IPS-NIHi7 (cell line): ENCODE measurements at regions not wholly inside any gene's neighbourhood (a gene's known extent, or its start where the extent isn't known, plus 50 kb on each side); places are given as distances from the start of the nearest gene placed in this dataset.
A peak's percentile ranks its signal among the peaks of the same experiment; 100 is the strongest.

ENCODE experiments used
- DNase-seq: peaks from one replicate; pipeline ENCODE4 v3.0.0; 2012; ENCODE audit warnings: mixed read lengths; ENCODE audit errors: extremely low spot score

- no peak for DNase-seq
These were observed 61.0 kb downstream of the MRGPRX1 start for GRCh38 chr11:18878211-18878610.

DNA sequence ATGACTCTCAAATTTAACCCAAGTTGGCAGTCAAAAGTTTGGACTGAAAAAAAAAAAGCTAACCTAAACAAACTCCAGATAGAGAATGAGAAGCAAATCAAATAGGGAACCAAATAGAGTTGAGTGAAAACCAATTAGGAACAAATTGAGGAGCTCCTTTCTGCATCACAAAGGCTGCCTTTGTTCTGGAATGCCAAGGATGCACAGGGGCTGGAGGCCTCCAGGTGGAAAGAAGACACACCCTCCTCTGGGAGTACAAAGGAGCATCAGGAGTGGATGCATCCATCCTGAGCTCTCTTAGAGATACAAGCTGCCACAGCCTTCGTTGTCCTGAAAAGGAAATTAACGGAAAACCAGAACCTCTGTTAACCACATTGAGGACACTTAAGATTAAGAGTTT lies 73.3 kb downstream of the MRGPRX1 start:
- DNase-seq, result peak; percentile 76

DNA sequence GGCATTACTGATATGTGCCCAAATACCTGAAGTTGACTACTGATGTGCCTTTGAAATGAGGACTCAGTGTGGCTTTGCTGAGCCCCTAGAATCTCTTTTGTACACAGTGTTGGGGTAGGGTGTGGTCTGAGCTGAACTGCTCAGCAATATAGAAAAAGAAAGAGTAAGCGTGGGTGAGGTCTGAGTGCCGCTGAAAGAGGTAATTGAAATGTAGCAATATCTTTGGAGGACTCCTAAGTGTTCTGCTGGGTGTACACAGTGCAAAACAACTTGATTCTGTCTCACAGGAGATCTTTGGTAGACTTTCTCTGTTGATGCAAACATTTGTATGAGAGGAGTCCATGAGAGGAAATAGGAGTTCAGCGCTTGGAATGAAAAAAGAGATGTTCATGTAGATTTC lies 73.7 kb upstream of the PTPN5 start:
- DNase-seq, result no peak

- peak; percentile 54 for DNase-seq
These were observed 61.6 kb upstream of the PTPN5 start for GRCh38 chr11:18853086-18853720.

DNA sequence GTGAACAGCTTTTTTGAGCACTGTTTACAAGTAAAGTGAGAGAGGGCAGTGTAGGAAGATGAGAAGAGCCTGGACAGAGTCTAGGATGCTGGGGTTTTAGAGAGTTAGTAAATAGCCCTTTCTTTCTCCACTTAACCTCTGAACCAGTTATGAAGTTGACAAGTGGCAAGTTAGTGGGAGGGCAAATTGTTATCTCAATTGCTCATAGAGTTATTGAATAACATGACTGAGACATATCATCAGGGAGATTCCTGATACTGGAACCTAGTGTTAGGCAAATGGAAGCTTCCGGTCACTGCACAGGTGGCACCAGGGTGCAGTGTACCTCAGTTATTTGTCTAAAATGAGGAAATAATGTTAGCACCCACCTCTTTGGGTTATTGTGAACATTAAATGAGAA lies 57.8 kb upstream of the PTPN5 start:
- no peak for DNase-seq

DNA sequence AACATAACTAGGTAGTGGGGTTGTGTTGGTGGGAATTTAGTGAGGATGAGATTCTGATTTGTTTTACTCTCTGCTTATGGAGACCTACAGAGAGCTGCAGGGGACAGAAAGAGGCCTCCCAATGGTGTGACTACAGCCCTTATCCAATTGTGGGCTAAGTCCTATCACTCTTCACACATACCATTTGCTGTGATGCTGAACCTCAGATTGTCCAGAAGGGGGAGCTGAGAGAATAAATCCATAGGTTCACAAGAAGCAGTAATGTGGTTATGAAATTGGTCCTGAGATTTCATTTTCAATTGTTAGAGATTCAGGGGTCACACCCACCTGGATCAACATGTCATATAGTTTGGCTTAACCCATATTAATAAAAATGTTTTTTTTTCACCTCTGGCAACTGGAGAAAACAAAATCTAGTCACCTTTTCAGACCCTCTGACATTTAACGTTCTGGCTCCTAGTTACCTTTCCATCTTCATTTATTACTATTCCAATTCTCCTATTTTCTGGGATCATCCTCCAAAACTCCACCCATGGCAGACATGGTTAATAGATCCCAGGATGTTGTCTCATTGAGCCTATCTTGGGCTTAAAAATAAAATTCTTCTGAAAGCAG lies 53.3 kb upstream of the PTPN5 start:
- DNase-seq, result peak; percentile 71
